ENCODE measurements at regions not wholly inside any gene's neighbourhood (a gene's known extent, or its start where the extent isn't known, plus 50 kb on each side); places are given as distances from the start of the nearest gene placed in this dataset.

DNA sequence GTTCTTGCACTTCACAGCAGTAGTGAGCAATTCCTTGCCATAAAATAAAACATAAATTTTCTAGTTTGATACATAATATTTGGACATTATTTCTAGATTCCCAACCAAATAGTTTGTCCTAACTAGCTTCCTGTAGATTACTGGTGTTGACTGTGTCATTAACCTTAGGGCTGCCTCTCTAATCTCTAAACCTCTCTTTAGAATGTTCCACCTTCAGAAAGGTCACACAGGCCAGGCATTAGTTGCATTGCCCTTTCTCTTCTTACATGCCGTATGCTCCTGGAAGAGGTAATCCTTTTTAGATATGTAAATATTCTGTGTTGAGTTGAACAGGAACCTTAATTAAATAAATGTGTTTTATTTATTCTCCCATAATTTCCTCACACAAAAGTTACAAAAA is 904.9 kb upstream of the CNTN5 start:
- TF ChIP-seq CTCF (conservative IDR thresholded peaks at IDR 0.05; ENCODE audit: low read depth in 2 of 2): no peak
- TF ChIP-seq NANOG (IDR thresholded peaks at IDR 0.05; ENCODE audit: borderline replicate concordance): no peak
- no peak for TF ChIP-seq REST (IDR thresholded peaks at IDR 0.05; ENCODE audit: unreplicated experiment)
- no peak for TF ChIP-seq CREB1 (CRISPR knock-in tag; IDR thresholded peaks at IDR 0.05; ENCODE audit: low read depth)
- TF ChIP-seq POLR2AphosphoS5 (IDR thresholded peaks at IDR 0.05; ENCODE audit: low read depth): no peak

All from GM23338 (cell line).